ENCODE measurements at regions not wholly inside any gene's neighbourhood (a gene's known extent, or its start where the extent isn't known, plus 50 kb on each side); places are given as distances from the start of the nearest gene placed in this dataset.
"Not testable (repeated sequence)": the region's sequence is repeated elsewhere in the genome, so short reads cannot be mapped to it uniquely, and the experiment has no call there.

DNA sequence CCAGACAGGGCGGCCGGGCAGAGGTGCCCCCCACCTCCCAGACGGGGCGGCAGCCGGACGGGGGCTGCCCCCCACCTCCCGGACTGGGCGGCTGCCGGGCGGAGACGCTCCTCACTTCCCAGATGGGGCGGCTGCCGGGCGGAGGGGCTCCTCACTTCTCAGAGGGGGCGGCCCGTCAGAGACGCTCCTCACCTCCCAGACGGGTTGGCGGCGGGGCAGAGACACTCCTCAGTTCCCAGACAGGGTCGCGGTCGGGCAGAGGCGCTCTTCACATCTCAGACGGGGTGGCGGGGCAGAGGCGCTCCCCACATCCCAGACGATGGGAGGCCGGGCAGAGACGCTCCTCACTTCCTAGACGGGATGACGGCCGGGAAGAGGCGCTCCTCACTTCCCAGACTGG is 68.5 kb upstream of the GPC4 start:
- H3K36me3 ChIP-seq; intact Hi-C loops (cut with DNase I; ENCODE audit: low total_unique reads); H3K27ac ChIP-seq; H3K27me3 ChIP-seq; H3K4me3 ChIP-seq; H3K9me3 ChIP-seq; DNase-seq: not testable (repeated sequence)
- H3K4me1 ChIP-seq: peaks cover 0 to 15% (median 0%) of the 10 kb centered on the region in 4 donors

DNA sequence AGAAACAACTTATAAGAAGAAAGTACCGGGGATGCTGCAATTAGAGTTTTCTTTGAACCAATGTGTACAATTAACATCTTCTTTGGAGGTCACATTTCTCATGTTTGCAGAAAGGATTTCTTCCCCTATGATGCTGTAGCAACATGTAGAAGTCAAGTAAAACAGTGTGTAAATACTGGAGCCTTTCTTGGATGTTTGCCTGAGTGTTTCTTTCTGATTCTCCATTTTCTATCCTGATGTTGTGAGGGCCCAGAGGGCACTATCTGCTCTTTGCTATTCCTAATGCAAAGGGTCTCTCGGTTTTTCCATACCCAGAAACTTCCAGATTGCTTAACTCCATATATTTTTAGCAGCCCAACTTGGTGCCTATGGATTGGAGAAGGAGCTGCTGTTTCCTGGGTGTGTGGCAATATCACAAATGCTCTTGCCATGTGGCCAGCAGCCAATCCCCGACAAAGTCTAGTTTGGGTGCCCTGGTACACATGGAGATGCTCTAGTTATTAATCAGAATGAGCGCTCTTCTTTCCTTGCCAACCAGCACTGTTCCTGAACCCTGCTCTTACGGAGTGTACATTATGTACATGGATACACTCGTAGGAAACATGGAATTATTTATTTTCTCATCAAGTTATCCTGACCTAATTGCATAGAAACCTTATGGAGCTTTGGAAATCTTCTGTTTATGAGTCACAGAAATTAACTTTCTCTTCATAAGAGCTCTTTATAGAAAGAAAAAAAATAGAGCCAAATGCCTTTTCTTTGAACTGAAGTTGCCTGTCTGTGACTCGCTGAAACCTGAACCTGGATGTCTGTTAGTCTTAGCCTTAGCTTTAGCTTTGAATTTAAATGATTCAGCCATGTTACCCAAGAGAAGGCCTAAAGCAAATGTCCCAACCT is 67.0 kb upstream of the GPC4 start:
- Histone ChIP-seq H3K27me3 (no peaks in the 10 kb centered on the region), H3K4me1 (peaks cover 0 to 19% (median 0%) of the 10 kb centered on the region in 4 donors), H3K9me3 (no peaks in the 10 kb centered on the region), H3K4me3 (no peak overlapping the region), H3K27ac (peak overlapping the region; percentile 44 to 64), H3K36me3 (no peaks in the 10 kb centered on the region)
- DNase-seq: peak; percentile 36 to 81
- intact Hi-C loops (cut with DNase I; ENCODE audit: low total_unique reads): no loop called here
- TF ChIP-seq, protein P1, sequence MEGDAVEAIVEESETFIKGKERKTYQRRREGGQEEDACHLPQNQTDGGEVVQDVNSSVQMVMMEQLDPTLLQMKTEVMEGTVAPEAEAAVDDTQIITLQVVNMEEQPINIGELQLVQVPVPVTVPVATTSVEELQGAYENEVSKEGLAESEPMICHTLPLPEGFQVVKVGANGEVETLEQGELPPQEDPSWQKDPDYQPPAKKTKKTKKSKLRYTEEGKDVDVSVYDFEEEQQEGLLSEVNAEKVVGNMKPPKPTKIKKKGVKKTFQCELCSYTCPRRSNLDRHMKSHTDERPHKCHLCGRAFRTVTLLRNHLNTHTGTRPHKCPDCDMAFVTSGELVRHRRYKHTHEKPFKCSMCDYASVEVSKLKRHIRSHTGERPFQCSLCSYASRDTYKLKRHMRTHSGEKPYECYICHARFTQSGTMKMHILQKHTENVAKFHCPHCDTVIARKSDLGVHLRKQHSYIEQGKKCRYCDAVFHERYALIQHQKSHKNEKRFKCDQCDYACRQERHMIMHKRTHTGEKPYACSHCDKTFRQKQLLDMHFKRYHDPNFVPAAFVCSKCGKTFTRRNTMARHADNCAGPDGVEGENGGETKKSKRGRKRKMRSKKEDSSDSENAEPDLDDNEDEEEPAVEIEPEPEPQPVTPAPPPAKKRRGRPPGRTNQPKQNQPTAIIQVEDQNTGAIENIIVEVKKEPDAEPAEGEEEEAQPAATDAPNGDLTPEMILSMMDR (IDR thresholded peaks at IDR 0.05): no peak

DNA sequence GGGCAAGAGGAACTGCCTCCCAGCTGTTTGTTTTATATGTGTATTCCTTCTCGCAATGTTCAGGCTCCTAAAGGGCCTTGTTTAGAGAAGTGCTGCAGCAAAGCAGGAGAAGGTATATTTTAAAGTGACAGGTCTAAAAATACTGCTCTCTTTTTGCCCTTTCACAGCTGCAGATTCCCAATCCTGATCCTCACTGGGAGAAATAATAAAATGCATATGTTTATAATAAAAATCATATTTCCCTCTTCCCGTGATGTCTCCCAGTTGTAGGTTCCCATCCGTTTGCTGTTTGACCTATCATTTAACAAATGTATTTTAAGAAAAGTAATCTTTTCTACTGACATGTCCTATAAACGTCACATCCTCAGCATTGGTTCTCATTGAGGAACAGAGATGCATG is 62.7 kb upstream of the GPC4 start:
- Histone ChIP-seq H3K4me3 (no peak overlapping the region), H3K4me1 (peaks cover 0 to 46% (median 2%) of the 10 kb centered on the region in 4 donors), H3K36me3 (no peaks in the 10 kb centered on the region), H3K27ac (peak overlapping the region in 1 of 2 donors; percentile 25), H3K27me3 (no peaks in the 10 kb centered on the region), H3K9me3 (no peaks in the 10 kb centered on the region)
- TF ChIP-seq, protein P1 (IDR thresholded peaks at IDR 0.05): no peak
- DNase-seq: no peak
- intact Hi-C loops (cut with DNase I; ENCODE audit: low total_unique reads): no loop called here

DNA sequence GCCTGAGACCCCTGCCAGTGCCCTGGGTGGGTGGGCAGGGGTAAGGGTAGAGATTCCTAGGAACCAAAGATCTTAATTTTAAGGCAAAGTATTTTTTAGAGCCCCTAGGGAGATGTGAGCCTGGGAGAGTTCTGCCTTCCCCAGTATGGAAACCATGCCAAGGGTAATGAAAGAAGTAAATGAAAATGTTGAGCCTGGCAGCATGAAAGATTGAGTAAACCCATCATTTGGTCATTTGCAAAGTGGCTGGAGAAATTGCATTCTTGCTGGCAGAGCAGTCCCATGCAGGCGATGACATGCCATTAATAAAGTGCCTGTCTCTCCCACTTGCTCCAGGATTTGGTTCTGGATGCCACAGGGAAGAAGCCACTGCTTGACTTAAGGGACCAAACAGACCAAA is 60.7 kb upstream of the GPC4 start:
- no peaks in the 10 kb centered on the region for H3K27me3 ChIP-seq
- peak overlapping the region; percentile 68 to 76 for H3K27ac ChIP-seq
- TF ChIP-seq, protein P1 (IDR thresholded peaks at IDR 0.05): no peak
- intact Hi-C loops (cut with DNase I; ENCODE audit: low total_unique reads): no loop called here
- no peaks in the 10 kb centered on the region for H3K36me3 ChIP-seq
- peak in 1 of 2 donors; percentile 60 for DNase-seq
- H3K9me3 ChIP-seq: no peaks in the 10 kb centered on the region
- no peak overlapping the region for H3K4me3 ChIP-seq
- H3K4me1 ChIP-seq: peaks cover 0 to 30% (median 2%) of the 10 kb centered on the region in 4 donors

DNA sequence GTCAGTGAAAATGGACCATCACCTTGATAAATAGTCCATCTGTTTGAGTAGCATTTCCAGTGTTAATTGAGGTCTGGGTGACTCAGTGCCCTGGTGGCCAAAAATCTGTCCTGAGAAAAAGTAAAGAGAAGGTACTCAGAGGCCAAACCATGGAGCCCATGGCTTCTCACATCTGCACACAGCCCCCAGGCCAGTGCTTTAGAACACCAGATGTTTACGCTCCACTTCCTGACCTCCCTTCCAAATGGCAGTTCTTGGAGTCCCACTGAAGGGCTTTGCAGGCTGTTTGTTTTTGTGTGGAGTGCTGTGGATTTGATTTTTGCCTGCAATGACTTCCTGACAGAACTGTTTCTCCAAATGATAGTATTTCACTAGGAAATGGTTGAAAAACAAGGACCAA is 60.2 kb upstream of the GPC4 start:
- TF ChIP-seq, protein P1 (IDR thresholded peaks at IDR 0.05): no peak
- intact Hi-C loops (cut with DNase I; ENCODE audit: low total_unique reads): no loop called here
- Histone ChIP-seq H3K9me3 (no peaks in the 10 kb centered on the region), H3K27me3 (no peaks in the 10 kb centered on the region), H3K36me3 (no peaks in the 10 kb centered on the region), H3K4me3 (no peak overlapping the region), H3K4me1 (peaks cover 0 to 30% (median 2%) of the 10 kb centered on the region in 4 donors), H3K27ac (peak overlapping the region; percentile 68 to 76)
- DNase-seq: no peak

DNA sequence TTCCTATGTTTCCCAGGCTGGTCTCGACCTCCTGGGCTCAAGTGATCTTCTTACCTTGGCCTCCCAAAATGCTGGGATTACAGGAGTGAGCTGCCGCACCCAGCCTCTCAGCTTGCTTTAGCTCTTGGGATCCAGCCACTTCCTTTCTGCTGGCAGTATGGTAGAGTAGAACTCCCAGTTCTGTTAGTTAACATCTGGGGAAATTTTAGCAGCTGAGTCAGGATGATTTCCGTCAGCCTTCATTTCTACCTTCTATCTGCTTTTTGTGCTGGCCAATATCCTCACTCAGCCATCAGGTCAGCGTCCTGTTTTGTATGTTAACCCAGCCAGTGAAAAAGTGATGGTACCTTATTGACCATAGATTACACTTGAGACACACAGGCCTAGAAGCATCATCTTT is 59.3 kb upstream of the GPC4 start:
- Histone ChIP-seq H3K36me3 (no peaks in the 10 kb centered on the region), H3K27me3 (no peaks in the 10 kb centered on the region), H3K4me1 (peaks cover 0 to 30% (median 2%) of the 10 kb centered on the region in 4 donors), H3K9me3 (no peaks in the 10 kb centered on the region), H3K27ac (peak overlapping the region; percentile 68 to 76), H3K4me3 (no peak overlapping the region)
- DNase-seq: no peak
- intact Hi-C loops (cut with DNase I; ENCODE audit: low total_unique reads): no loop called here
- TF ChIP-seq, protein P1 (IDR thresholded peaks at IDR 0.05): no peak
